ENCODE measurements at regions not wholly inside any gene's neighbourhood (a gene's known extent, or its start where the extent isn't known, plus 50 kb on each side); places are given as distances from the start of the nearest gene placed in this dataset.

DNA sequence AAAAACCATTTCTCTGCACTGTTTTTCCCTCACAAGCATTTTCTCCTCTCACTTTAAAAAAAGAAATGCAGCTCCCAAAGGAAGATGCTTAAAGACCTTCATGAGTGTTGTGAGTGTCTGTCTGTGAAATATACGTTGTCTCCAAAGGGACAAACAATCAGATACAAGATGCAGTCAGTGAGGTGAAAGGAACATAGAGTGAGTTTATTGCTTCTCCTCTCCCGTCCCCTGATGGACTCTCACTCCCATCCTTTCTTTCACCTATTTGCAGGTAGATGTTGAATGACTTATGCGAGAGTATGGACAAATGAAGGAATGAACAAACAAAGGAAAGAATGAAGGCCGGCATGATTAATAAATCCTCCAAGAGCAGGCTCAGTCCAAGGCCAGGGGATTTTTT is 561.2 kb upstream of the DIPK2B start:
- no peak overlapping the region for H3K4me3 ChIP-seq (ENCODE audit: low read depth, low read length)
- TF ChIP-seq, protein P1, sequence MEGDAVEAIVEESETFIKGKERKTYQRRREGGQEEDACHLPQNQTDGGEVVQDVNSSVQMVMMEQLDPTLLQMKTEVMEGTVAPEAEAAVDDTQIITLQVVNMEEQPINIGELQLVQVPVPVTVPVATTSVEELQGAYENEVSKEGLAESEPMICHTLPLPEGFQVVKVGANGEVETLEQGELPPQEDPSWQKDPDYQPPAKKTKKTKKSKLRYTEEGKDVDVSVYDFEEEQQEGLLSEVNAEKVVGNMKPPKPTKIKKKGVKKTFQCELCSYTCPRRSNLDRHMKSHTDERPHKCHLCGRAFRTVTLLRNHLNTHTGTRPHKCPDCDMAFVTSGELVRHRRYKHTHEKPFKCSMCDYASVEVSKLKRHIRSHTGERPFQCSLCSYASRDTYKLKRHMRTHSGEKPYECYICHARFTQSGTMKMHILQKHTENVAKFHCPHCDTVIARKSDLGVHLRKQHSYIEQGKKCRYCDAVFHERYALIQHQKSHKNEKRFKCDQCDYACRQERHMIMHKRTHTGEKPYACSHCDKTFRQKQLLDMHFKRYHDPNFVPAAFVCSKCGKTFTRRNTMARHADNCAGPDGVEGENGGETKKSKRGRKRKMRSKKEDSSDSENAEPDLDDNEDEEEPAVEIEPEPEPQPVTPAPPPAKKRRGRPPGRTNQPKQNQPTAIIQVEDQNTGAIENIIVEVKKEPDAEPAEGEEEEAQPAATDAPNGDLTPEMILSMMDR (IDR thresholded peaks at IDR 0.05; ENCODE audit: borderline replicate concordance, insufficient read depth, low read depth, low read length) = no peak

DNA sequence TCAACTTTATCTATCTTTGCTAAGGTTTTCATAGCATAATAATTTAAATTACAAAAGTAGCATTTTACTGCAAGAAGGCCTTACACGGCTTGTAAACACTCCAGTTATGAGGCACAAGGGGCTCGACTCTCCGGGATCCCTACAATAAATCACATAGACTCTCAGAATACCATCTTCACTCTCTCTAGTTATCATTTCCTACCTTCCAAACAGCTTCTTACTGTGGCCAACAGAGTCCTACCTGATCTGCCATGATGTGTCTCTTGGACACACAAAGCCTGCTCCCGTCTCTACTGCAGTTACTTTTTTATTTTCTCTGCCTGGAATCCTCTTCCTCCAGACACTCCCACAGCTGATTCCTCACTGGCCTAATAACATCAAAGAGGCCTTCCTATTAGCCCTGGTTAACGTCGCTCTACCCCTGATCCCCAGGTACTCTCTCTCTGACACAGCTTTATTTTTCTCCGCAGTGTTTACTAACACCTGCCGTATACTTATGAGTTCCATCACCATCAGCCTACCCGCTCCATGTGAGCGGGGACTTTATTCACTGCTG is 559.6 kb upstream of the DIPK2B start:
- no peak overlapping the region for H3K4me3 ChIP-seq (ENCODE audit: low read depth, low read length)
- TF ChIP-seq, protein P1 (IDR thresholded peaks at IDR 0.05; ENCODE audit: borderline replicate concordance, insufficient read depth, low read depth, low read length) = no peak

- TF ChIP-seq, protein P1 (IDR thresholded peaks at IDR 0.05; ENCODE audit: borderline replicate concordance, insufficient read depth, low read depth, low read length) = no peak
Observed at GRCh38 chrX:45758738-45759397, 558.2 kb upstream of the DIPK2B start.

GRCh38 chrX:45758319-45758718 is 557.6 kb upstream of the DIPK2B start:
- no peak overlapping the region for H3K4me3 ChIP-seq (ENCODE audit: low read depth, low read length)
- TF ChIP-seq, protein P1 (IDR thresholded peaks at IDR 0.05; ENCODE audit: borderline replicate concordance, insufficient read depth, low read depth, low read length) = no peak

More at GRCh38 chrX:45758738-45759397, 558.2 kb upstream of the DIPK2B start:
- H3K4me3 ChIP-seq (ENCODE audit: low read depth, low read length) = no peak overlapping the region

- H3K4me3 ChIP-seq (ENCODE audit: low read depth, low read length) = no peak overlapping the region
- TF ChIP-seq, protein P1 (IDR thresholded peaks at IDR 0.05; ENCODE audit: borderline replicate concordance, insufficient read depth, low read depth, low read length) = no peak
Observed at GRCh38 chrX:45757272-45757671, 556.6 kb upstream of the DIPK2B start.

DNA sequence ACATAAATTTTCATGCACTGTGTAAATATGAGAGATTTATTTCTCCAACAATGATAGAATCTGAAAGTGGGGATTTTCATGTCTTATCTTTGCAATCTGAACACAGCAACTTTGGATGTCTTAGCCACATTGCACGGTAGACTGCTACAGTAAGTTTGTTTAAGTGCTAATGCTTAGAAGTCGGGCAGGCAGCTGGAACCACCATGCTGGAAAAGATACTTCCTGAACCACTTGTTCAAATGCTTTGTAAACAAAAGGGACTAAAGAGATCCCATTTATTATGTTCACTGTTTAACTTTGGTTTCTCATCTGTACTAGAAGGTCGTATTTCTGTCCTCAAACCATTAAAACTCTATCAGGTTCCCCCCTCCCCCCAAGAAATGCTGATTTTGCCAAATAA is 555.9 kb upstream of the DIPK2B start:
- H3K4me3 ChIP-seq (ENCODE audit: low read depth, low read length) = no peak overlapping the region
- TF ChIP-seq, protein P1 (IDR thresholded peaks at IDR 0.05; ENCODE audit: borderline replicate concordance, insufficient read depth, low read depth, low read length) = no peak

GRCh38 chrX:45755703-45756102 is 555.0 kb upstream of the DIPK2B start:
- H3K4me3 ChIP-seq (ENCODE audit: low read depth, low read length) = no peak overlapping the region
- TF ChIP-seq, protein P1 (IDR thresholded peaks at IDR 0.05; ENCODE audit: borderline replicate concordance, insufficient read depth, low read depth, low read length) = no peak
